HT1080 (cell line): ENCODE measurements at regions not wholly inside any gene's neighbourhood (a gene's known extent, or its start where the extent isn't known, plus 50 kb on each side); places are given as distances from the start of the nearest gene placed in this dataset.

Experiments
- DNase-seq: peaks from one replicate; pipeline ENCODE4 v3.0.0-alpha.2; 2015; ENCODE audit warnings: low read depth

- DNase-seq: peak; percentile 86
These were observed 172.5 kb upstream of the PRNP start for GRCh38 chr20:4513720-4514119.

GRCh38 chr20:4512891-4513550, 173.2 kb upstream of the PRNP start:
- DNase-seq: peak; percentile 93

GRCh38 chr20:4511776-4512175, 174.5 kb upstream of the PRNP start:
- no peak for DNase-seq

- DNase-seq: peak; percentile 44
These were observed 176.3 kb upstream of the PRNP start for GRCh38 chr20:4509825-4510522.

- no peak for DNase-seq
These were observed 177.5 kb upstream of the PRNP start for GRCh38 chr20:4508773-4509172.

GRCh38 chr20:4507288-4507719, 179.0 kb upstream of the PRNP start:
- DNase-seq: peak; percentile 72

GRCh38 chr20:4504814-4505213, 181.4 kb upstream of the PRNP start:
- no peak for DNase-seq

GRCh38 chr20:4502756-4503155, 183.5 kb upstream of the PRNP start:
- DNase-seq: no peak

GRCh38 chr20:4493386-4493785, 192.9 kb upstream of the PRNP start:
- no peak for DNase-seq

GRCh38 chr20:4491643-4492042, 194.6 kb upstream of the PRNP start:
- DNase-seq: no peak

- DNase-seq: no peak
These were observed 195.5 kb upstream of the PRNP start for GRCh38 chr20:4490606-4491280.

- no peak for DNase-seq
These were observed 196.2 kb upstream of the PRNP start for GRCh38 chr20:4490045-4490444.

GRCh38 chr20:4488407-4489339, 197.6 kb upstream of the PRNP start:
- DNase-seq: peak; percentile 76

- DNase-seq: no peak
These were observed 201.8 kb upstream of the PRNP start for GRCh38 chr20:4484379-4484997.

- no peak for DNase-seq
These were observed 202.3 kb upstream of the PRNP start for GRCh38 chr20:4483961-4484360.

GRCh38 chr20:4483486-4483885, 202.8 kb upstream of the PRNP start:
- DNase-seq: no peak

GRCh38 chr20:4480104-4480503, 206.2 kb upstream of the PRNP start:
- DNase-seq: no peak

- DNase-seq: no peak
These were observed 209.3 kb upstream of the PRNP start for GRCh38 chr20:4476903-4477500.

- no peak for DNase-seq
These were observed 213.3 kb upstream of the PRNP start for GRCh38 chr20:4472906-4473305.

- DNase-seq: no peak
These were observed 215.0 kb upstream of the PRNP start for GRCh38 chr20:4471221-4471620.

GRCh38 chr20:4470375-4470774, 215.9 kb upstream of the PRNP start:
- peak; percentile 34 for DNase-seq
